ENCODE measurements at regions not wholly inside any gene's neighbourhood (a gene's known extent, or its start where the extent isn't known, plus 50 kb on each side); places are given as distances from the start of the nearest gene placed in this dataset.

GRCh38 chr7:68767462-68767861 is 830.8 kb upstream of the AUTS2 start:
- no peak for TF ChIP-seq CTCF (conservative IDR thresholded peaks at IDR 0.05; ENCODE audit: low read depth, low read length)
- no peak for TF ChIP-seq EZH2 (IDR thresholded peaks at IDR 0.05; ENCODE audit: low read length, unreplicated experiment)
- no peak for TF ChIP-seq EZH2phosphoT487 (IDR thresholded peaks at IDR 0.05; ENCODE audit: borderline replicate concordance, low read length)
